KMS-11 (cell line): ENCODE measurements at regions not wholly inside any gene's neighbourhood (a gene's known extent, or its start where the extent isn't known, plus 50 kb on each side); places are given as distances from the start of the nearest gene placed in this dataset.
A peak's percentile ranks its signal among the peaks of the same experiment; 100 is the strongest.

Source experiments
- H2AFZ ChIP-seq: fragments of 200-600 bp; sonication (generic); 2 replicates; pipeline ENCODE4 v1.6.1; 2016; ENCODE audit warnings: antibody characterized with exemption, mixed run types, low read depth
- H3K27ac ChIP-seq: fragments of 200-600 bp; sonication (generic); 2 replicates; pipeline ENCODE4 v1.6.1; 2016; ENCODE audit warnings: mild to moderate bottlenecking, mixed run types
- H3K27me3 ChIP-seq: fragments of 200-600 bp; sonication (generic); 2 replicates; pipeline ENCODE4 v1.6.1; 2017; ENCODE audit warnings: mild to moderate bottlenecking, low read depth, mixed run types, moderate library complexity; ENCODE audit not compliant: insufficient read depth
- H3K36me3 ChIP-seq: fragments of 200-600 bp; sonication (generic); 2 replicates; pipeline ENCODE4 v1.6.1; 2017; ENCODE audit warnings: mild to moderate bottlenecking, mixed run types; ENCODE audit not compliant: insufficient read depth
- H3K4me1 ChIP-seq: fragments of 200-600 bp; sonication (generic); 2 replicates; pipeline ENCODE4 v1.6.1; 2016; ENCODE audit warnings: mild to moderate bottlenecking, low read depth, mixed run types; ENCODE audit not compliant: poor library complexity, severe bottlenecking
- H3K4me2 ChIP-seq: fragments of 200-600 bp; sonication (generic); 2 replicates; pipeline ENCODE4 v1.7.0; 2016; ENCODE audit warnings: mild to moderate bottlenecking, mixed run types
- H3K4me3 ChIP-seq: fragments of 200-600 bp; sonication (generic); IDR thresholded peaks from 2 replicates; pipeline ENCODE4 v1.6.1; 2017; ENCODE audit warnings: low read depth, low read length, mixed read lengths; ENCODE audit not compliant: insufficient read depth
- H3K79me2 ChIP-seq: fragments of 200-600 bp; sonication (generic); 2 replicates; pipeline ENCODE4 v1.6.1; 2016; ENCODE audit warnings: low read depth, mixed run types; ENCODE audit not compliant: insufficient read depth
- H3K9ac ChIP-seq: fragments of 200-600 bp; sonication (generic); 2 replicates; pipeline ENCODE4 v1.6.1; 2016; ENCODE audit warnings: mild to moderate bottlenecking, mixed run types
- H4K20me1 ChIP-seq: fragments of 200-600 bp; sonication (generic); 2 replicates; pipeline ENCODE4 v1.6.1; 2016; ENCODE audit warnings: mild to moderate bottlenecking, mixed run types; ENCODE audit not compliant: insufficient read depth
- TF ChIP-seq, protein P1 (sequence below): fragments of 200-600 bp; sonication (generic); conservative IDR thresholded peaks from 2 replicates; pipeline ENCODE4 v1.6.1; 2017; ENCODE audit warnings: low read depth, mild to moderate bottlenecking, antibody characterized with exemption, low read length, moderate library complexity, mixed read lengths

DNA sequence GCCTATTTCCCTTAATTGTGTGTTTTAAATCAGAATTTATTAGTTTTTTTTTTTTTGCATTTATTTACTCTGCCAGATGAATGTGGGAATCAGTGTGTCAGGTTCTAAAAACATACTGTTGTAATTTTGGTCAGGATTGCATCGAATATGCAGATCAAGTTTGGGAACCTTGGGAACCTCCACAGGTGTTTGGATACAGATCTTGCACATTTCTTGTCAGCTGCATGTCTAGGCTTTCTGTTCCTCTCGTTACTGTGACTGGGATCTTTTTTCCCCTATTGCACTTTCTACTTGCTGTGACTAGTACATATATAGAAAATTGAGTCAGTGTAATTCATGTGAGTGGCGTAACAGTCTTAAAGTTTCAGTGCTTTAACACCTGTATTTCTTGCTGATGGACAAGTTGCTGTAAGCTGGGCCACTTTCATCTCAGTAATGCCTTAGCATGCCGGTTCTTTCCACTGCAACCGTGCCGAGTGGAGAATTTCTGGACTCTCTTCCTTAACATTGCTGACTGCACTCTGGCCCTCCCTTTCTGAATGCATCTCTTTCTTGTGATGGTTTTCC is 112.5 kb downstream of the TENT4A start:
- H3K79me2 ChIP-seq, result no peaks in the 10 kb centered on the region
- H3K4me3 ChIP-seq, result no peak overlapping the region
- no peak overlapping the region for H3K27ac ChIP-seq
- TF ChIP-seq, protein P1, sequence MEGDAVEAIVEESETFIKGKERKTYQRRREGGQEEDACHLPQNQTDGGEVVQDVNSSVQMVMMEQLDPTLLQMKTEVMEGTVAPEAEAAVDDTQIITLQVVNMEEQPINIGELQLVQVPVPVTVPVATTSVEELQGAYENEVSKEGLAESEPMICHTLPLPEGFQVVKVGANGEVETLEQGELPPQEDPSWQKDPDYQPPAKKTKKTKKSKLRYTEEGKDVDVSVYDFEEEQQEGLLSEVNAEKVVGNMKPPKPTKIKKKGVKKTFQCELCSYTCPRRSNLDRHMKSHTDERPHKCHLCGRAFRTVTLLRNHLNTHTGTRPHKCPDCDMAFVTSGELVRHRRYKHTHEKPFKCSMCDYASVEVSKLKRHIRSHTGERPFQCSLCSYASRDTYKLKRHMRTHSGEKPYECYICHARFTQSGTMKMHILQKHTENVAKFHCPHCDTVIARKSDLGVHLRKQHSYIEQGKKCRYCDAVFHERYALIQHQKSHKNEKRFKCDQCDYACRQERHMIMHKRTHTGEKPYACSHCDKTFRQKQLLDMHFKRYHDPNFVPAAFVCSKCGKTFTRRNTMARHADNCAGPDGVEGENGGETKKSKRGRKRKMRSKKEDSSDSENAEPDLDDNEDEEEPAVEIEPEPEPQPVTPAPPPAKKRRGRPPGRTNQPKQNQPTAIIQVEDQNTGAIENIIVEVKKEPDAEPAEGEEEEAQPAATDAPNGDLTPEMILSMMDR, result no peak
- no peaks in the 10 kb centered on the region for H3K36me3 ChIP-seq
- H3K4me1 ChIP-seq, result peaks cover 29% of the 10 kb centered on the region
- H3K4me2 ChIP-seq, result no peak overlapping the region
- H3K27me3 ChIP-seq, result no peaks in the 10 kb centered on the region
- no peak overlapping the region for H2AFZ ChIP-seq
- H3K9ac ChIP-seq, result no peak overlapping the region
- no peaks in the 10 kb centered on the region for H4K20me1 ChIP-seq

DNA sequence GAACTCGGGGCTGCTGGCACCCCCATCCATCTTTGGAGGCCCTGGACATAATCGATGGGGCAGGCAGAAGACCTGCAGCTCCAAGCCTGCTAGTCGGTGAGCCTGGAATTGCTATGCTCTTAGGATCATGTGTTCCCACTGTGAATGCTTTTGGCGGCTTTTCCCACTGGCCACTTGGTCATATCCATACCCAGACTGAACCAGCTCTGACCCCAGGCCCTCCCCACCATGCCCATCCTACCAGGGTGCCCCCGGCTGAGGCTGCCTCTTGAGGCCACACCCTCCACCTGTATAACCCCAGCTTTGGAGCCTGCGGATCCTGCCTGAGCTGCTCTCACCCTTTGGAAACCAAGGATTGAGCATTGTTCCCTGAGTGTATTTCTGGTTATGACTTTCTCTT is 113.5 kb downstream of the TENT4A start:
- Histone ChIP-seq H3K27ac (no peak overlapping the region), H2AFZ (no peak overlapping the region), H3K4me1 (peaks cover 29% of the 10 kb centered on the region), H3K79me2 (no peaks in the 10 kb centered on the region), H3K4me2 (no peak overlapping the region), H4K20me1 (no peaks in the 10 kb centered on the region), H3K9ac (no peak overlapping the region), H3K36me3 (no peaks in the 10 kb centered on the region), H3K4me3 (no peak overlapping the region), H3K27me3 (no peaks in the 10 kb centered on the region)
- TF ChIP-seq, protein P1, result no peak

DNA sequence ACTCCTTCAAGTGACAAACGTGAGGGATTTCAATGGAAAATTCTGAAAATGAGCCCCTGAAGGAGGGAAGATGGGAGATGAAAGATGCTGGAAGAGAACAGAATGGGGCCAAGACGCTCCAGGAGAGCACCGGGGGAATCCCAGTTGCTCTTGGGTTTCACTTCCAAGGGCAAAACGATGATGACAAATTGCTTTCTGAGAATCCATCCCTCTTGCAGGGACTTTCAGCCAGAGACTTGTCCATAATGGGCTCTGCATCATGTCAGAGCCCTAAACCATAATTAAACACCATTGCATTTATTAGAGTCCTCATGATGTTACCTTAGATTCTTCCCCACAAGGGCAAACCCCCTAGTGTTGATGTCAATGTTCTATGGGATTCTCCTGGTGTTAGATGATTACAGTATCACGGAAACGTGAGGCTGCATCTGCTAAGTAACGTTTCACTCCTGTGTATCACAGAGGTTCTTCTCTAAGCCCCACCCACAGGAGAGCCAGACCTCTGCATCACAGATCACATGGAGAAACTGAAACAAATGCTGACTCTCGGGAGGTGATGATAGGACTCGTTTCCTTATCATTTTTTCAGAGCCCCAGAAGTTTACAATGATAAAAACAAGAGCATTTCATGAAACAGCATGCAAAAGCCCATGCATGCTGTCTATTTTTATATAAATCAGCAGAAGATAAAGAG is 114.4 kb downstream of the TENT4A start:
- Histone ChIP-seq H2AFZ (peak overlapping the region; percentile 58), H3K9ac (peak overlapping the region; percentile 30; the same call in 1 of the 2 replicates), H3K36me3 (no peaks in the 10 kb centered on the region), H3K27me3 (no peaks in the 10 kb centered on the region), H3K27ac (peak overlapping the region; percentile 25; the same call in 1 of the 2 replicates), H3K4me2 (peak overlapping the region; percentile 79), H3K79me2 (no peaks in the 10 kb centered on the region), H4K20me1 (no peaks in the 10 kb centered on the region), H3K4me3 (no peak overlapping the region), H3K4me1 (peaks cover 29% of the 10 kb centered on the region)
- TF ChIP-seq, protein P1, result no peak

DNA sequence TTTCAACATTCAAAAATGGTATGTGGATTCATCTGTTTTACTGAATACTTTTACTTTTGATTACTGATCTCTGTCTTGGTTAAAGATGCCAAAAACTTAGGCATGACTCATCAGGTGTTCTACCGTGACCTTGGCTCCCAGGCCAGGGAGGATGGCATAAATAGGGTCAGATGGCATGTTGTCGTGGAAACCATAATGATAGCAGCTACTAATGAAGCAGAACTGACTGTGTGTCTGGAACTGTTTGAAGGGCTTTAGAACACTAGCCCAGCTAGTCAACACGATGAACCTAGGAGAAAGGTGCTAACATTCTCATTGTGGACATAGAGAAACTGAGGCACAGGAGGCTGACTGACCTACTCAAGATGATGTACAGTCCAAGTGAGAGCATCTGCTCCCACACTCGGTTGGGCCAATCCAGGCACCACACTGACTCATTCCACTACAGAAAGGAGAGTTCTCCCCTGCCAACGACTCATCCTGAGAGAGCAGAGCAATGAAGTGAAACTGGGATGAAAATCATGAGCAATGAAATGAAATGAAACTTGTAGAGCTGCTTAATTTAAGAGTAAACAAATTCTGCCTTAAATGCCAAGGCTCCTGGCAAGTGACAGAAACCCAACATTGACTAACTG is 116.0 kb downstream of the TENT4A start:
- no peaks in the 10 kb centered on the region for H3K36me3 ChIP-seq
- H4K20me1 ChIP-seq, result no peaks in the 10 kb centered on the region
- peaks cover 29% of the 10 kb centered on the region for H3K4me1 ChIP-seq
- H3K79me2 ChIP-seq, result no peaks in the 10 kb centered on the region
- TF ChIP-seq, protein P1, result no peak
- no peaks in the 10 kb centered on the region for H3K27me3 ChIP-seq
- H3K4me3 ChIP-seq, result no peak overlapping the region
- no peak overlapping the region; the same call in 1 of the 2 replicates for H2AFZ ChIP-seq
- H3K9ac ChIP-seq, result no peak overlapping the region
- H3K27ac ChIP-seq, result no peak overlapping the region
- peak overlapping the region; percentile 79 for H3K4me2 ChIP-seq
